AG09309 (cell line): ENCODE measurements at regions not wholly inside any gene's neighbourhood (a gene's known extent, or its start where the extent isn't known, plus 50 kb on each side); places are given as distances from the start of the nearest gene placed in this dataset.

ENCODE experiments used
- DNase-seq: peaks from one replicate; pipeline ENCODE4 v3.0.0-alpha.2; 2010; ENCODE audit warnings: low read depth
- H3K4me3 ChIP-seq: 2 replicates; pipeline ENCODE4 v1.5.1; 2011; ENCODE audit warnings: mild to moderate bottlenecking, low read depth, low read length, moderate library complexity; ENCODE audit not compliant: control insufficient read depth
- TF ChIP-seq, protein P1 (sequence below): IDR thresholded peaks from 2 replicates; pipeline ENCODE4 v1.5.1; 2011; ENCODE audit warnings: mild to moderate bottlenecking, low read depth, low read length, inconsistent platforms; ENCODE audit not compliant: insufficient read depth, control insufficient read depth; ENCODE audit errors: missing control alignments

DNA sequence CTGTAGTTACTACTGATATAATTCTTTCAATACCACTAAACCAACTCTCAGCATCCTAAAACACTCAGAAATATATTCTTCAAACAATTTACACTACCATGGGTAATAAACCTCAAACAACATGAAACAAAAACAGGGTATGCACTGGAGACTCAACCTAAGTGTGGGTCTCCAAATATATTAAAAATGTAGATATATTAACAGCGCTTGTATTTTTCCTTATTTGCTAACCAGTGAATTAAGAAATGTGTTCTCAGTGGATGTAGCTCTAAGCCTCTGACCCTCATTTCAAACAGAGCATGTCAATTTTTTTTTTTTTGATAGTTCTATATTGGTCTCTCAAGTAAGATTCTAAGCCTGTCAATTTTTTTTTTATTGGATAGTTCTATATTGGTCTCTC, 778.5 kb upstream of the CDH10 start:
- no peak overlapping the region for H3K4me3 ChIP-seq
- DNase-seq = no peak
- TF ChIP-seq, protein P1, sequence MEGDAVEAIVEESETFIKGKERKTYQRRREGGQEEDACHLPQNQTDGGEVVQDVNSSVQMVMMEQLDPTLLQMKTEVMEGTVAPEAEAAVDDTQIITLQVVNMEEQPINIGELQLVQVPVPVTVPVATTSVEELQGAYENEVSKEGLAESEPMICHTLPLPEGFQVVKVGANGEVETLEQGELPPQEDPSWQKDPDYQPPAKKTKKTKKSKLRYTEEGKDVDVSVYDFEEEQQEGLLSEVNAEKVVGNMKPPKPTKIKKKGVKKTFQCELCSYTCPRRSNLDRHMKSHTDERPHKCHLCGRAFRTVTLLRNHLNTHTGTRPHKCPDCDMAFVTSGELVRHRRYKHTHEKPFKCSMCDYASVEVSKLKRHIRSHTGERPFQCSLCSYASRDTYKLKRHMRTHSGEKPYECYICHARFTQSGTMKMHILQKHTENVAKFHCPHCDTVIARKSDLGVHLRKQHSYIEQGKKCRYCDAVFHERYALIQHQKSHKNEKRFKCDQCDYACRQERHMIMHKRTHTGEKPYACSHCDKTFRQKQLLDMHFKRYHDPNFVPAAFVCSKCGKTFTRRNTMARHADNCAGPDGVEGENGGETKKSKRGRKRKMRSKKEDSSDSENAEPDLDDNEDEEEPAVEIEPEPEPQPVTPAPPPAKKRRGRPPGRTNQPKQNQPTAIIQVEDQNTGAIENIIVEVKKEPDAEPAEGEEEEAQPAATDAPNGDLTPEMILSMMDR = no peak

DNA sequence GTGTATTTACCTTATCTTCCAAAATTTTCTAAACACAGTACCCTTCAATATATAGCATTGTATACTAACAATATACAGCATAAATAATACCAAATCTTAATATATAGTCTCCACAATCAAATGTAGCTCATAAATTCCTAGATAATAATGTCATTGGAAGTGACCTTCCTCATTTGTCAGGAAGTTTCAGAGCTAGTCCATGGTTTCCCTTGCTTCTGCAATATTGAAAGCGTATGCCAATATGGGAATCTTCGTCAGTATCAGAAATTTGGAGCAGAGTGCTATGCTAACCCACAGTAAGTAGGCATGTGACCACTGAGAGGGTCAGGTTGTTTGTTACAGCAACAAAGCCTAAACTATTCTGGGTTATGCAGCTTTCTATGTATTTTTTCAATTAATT, 774.9 kb upstream of the CDH10 start:
- TF ChIP-seq, protein P1 = no peak
- H3K4me3 ChIP-seq = no peak overlapping the region
- DNase-seq = no peak

DNA sequence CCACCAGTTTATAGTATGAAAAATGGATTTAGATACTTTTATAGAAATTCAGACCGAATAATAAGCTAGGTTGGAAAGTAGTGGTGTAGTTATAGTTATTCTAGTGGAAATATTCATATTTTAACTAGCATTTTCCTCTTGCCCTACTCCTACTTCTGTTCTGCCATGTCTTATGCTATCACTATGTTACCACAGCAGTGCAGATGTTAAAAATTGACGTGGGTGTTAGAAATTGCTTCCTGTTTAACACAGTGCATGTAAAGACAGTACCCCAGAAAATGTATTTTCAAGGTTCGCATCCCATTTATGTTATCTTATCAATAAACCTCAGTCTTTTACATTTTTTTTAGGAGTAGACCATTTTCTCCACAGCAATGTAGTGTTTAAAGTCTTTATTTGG, 774.2 kb upstream of the CDH10 start:
- no peak for DNase-seq

DNA sequence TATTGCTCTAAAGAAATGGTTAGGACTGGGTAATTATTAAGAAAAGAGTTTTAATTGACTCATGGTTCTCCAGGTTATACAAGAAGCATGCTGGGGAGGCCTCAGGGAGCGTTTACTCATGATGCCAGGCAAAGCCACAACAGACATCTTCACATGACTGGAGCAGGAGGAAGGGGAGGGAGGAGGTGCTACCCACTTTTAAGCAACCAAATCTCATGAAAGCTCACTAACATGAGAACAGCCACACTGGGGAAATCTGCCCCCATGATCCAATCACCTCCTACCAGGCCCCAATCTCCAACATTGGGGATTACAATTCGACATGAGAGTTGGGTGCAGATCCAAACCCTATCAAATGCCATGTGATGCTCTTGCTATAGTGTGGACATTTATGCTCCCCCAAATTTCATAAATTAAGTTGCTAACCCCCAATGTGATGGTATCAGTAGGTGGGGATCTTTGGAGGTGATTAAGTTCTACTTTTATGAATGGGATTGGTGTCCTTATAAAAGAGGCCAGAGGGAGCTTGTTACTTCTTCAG, 773.6 kb upstream of the CDH10 start:
- no peak for DNase-seq
- H3K4me3 ChIP-seq = no peak overlapping the region
- TF ChIP-seq, protein P1 = no peak

More for the DNA sequence above, 774.2 kb upstream of the CDH10 start:
- no peak overlapping the region for H3K4me3 ChIP-seq
- TF ChIP-seq, protein P1 = no peak

DNA sequence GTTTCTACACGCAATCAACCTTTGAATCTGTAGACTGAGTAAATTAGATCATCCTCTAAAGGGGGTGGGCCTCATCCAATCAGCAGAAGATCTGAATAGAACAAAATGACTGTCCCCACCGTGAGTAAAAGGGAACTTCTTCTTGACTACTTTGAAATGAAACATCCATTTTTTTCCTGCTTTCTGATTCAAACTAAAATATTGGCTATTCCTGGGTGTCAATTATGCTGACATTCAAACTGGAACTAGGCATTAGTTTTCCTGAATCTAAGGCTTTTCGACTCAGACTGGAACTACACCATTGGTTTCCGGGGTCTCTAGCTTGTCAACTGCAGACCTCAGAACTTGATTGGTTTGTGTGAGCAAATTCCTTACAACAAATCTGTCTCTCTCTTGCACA, 772.2 kb upstream of the CDH10 start:
- no peak overlapping the region for H3K4me3 ChIP-seq
- no peak for DNase-seq
- TF ChIP-seq, protein P1 = no peak

DNA sequence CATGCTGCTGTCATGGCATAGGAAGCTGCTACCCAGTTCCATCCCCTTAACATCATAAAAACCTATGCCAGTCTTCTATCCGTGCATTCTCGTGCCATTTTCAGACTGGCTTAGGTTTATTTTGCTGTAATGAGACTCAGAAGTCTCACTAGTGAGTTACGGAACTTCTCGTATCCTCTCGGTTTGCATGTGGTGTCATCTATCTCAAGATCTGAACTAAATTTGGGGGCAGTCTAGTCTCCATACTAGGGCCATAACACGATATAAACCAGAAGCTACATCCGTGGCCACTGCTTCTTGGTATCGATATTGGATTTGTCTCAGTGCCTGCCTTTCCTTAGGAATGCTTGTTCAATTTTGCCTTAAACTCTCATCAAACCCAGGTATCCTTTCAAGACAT, 771.2 kb upstream of the CDH10 start:
- DNase-seq = no peak
- TF ChIP-seq, protein P1 = no peak
- H3K4me3 ChIP-seq = no peak overlapping the region

DNA sequence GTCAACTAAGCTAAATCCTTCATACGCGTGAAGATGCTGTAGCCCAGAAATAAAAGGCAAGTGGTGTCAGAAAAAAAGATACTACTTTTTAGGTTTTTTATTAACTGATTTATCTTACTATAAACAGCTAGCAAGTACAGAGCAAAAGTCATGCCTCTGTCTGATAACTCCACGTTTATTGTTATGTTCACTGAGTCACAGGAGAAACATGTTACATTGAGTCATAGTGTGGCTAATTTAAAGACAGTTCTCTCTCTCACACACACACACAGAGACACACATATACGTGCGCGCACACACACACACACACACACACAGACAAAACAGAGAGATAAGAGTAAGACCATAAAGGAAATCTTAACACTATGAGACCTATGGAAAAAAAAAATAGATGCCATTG, 770.0 kb upstream of the CDH10 start:
- no peak for DNase-seq

More for the DNA sequence above, 770.0 kb upstream of the CDH10 start:
- no peak overlapping the region for H3K4me3 ChIP-seq
- TF ChIP-seq, protein P1 = no peak
